Trophoblast cell (in vitro differentiated cells and primary cell): ENCODE measurements at regions not wholly inside any gene's neighbourhood (a gene's known extent, or its start where the extent isn't known, plus 50 kb on each side); places are given as distances from the start of the nearest gene placed in this dataset.

Experiments used
- DNase-seq, 2 donors: peaks; one replicate each; pipeline ENCODE4 v3.0.0-alpha.2; 2016
- H2AFZ ChIP-seq: 2 replicates; pipeline ENCODE4 v1.6.1; 2013; ENCODE audit warnings: low read length, moderate library complexity, mild to moderate bottlenecking; ENCODE audit not compliant: insufficient read depth, poor library complexity
- H2AK5ac ChIP-seq: 2 replicates; pipeline ENCODE4 v1.6.1; 2013; ENCODE audit warnings: mild to moderate bottlenecking, low read length
- H2BK120ac ChIP-seq: 2 replicates; pipeline ENCODE4 v1.6.1; 2013; ENCODE audit warnings: low read length, mild to moderate bottlenecking, moderate library complexity; ENCODE audit not compliant: insufficient read depth, poor library complexity
- H2BK12ac ChIP-seq: 2 replicates; pipeline ENCODE4 v1.6.1; 2013; ENCODE audit warnings: mild to moderate bottlenecking, low read length, moderate library complexity
- H2BK5ac ChIP-seq: 2 replicates; pipeline ENCODE4 v1.6.1; 2013; ENCODE audit warnings: low read length, low read depth, moderate library complexity, mild to moderate bottlenecking; ENCODE audit not compliant: poor library complexity
- H3K14ac ChIP-seq: 2 replicates; pipeline ENCODE4 v1.6.1; 2013; ENCODE audit warnings: mild to moderate bottlenecking, low read length
- H3K18ac ChIP-seq: 2 replicates; pipeline ENCODE4 v1.6.1; 2013; ENCODE audit warnings: mild to moderate bottlenecking, low read length
- H3K23ac ChIP-seq: 2 replicates; pipeline ENCODE4 v1.6.1; 2013; ENCODE audit warnings: low read length
- H3K27ac ChIP-seq: 2 replicates; pipeline ENCODE4 v1.5.1; 2013; ENCODE audit warnings: low read depth, mild to moderate bottlenecking, inconsistent platforms, low read length, moderate library complexity
- H3K27me3 ChIP-seq: 2 replicates; pipeline ENCODE4 v1.6.1; 2013; ENCODE audit warnings: inconsistent platforms, mild to moderate bottlenecking, low read length, moderate library complexity; ENCODE audit not compliant: insufficient read depth
- H3K36me3 ChIP-seq, 2 experiments: 1 replicate in 1 of 2; 2 replicates in 1 of 2; pipeline ENCODE4 v1.6.1; 2013; ENCODE audit warnings: low read length in 2 of 2, mild to moderate bottlenecking in 2 of 2, moderate library complexity in 1 of 2; ENCODE audit not compliant: insufficient read depth in 2 of 2, control insufficient read depth in 1 of 2
- H3K4ac ChIP-seq: 2 replicates; pipeline ENCODE4 v1.6.1; 2013; ENCODE audit warnings: low read depth, mild to moderate bottlenecking, low read length, moderate library complexity
- H3K4me1 ChIP-seq, 2 experiments: 1 replicate in 1 of 2; 2 replicates in 1 of 2; pipeline ENCODE4 v1.6.1; 2013; ENCODE audit warnings: low read length in 2 of 2, mild to moderate bottlenecking in 2 of 2, moderate library complexity in 1 of 2; ENCODE audit not compliant: insufficient read depth in 2 of 2, control insufficient read depth in 1 of 2
- H3K4me2 ChIP-seq: 2 replicates; pipeline ENCODE4 v1.6.1; 2013; ENCODE audit warnings: inconsistent platforms, mild to moderate bottlenecking, low read length, moderate library complexity
- H3K4me3 ChIP-seq: 2 replicates; pipeline ENCODE4 v1.5.1; 2013; ENCODE audit warnings: mild to moderate bottlenecking, low read depth, low read length, inconsistent platforms
- H3K79me1 ChIP-seq: one replicate; pipeline ENCODE4 v1.6.1; 2013; ENCODE audit warnings: low read length
- H3K79me2 ChIP-seq: 2 replicates; pipeline ENCODE4 v1.6.1; 2013; ENCODE audit warnings: low read length, mild to moderate bottlenecking; ENCODE audit not compliant: control insufficient read depth, insufficient read depth, poor library complexity
- H3K9ac ChIP-seq: 2 replicates; pipeline ENCODE4 v1.6.1; 2013; ENCODE audit warnings: mild to moderate bottlenecking, low read length
- H3K9me3 ChIP-seq: 2 replicates; pipeline ENCODE4 v1.6.1; 2013; ENCODE audit warnings: low read depth, mild to moderate bottlenecking, control low read depth, inconsistent platforms, low read length; ENCODE audit not compliant: insufficient read depth
- H4K12ac ChIP-seq: 2 replicates; pipeline ENCODE4 v1.6.1; 2013; ENCODE audit warnings: low read depth, mild to moderate bottlenecking, low read length, moderate library complexity
- H4K8ac ChIP-seq: 2 replicates; pipeline ENCODE4 v1.6.1; 2013; ENCODE audit warnings: low read depth, mild to moderate bottlenecking, low read length, moderate library complexity
- H4K91ac ChIP-seq: one replicate; pipeline ENCODE4 v1.6.1; 2013; ENCODE audit warnings: low read depth, mild to moderate bottlenecking, low read length, moderate library complexity
- WGBS: extraction: QIAGEN DNeasy Blood & Tissue Kit; methylation state at CpG from one replicate; pipeline ENCODE4 v1.1.7; 2013; ENCODE audit warnings: missing lambda C conversion rate; ENCODE audit not compliant: insufficient read length, insufficient coverage; ENCODE audit errors: extremely low coverage; 5-methylcytosine and 5-hydroxymethylcytosine counted together

DNA sequence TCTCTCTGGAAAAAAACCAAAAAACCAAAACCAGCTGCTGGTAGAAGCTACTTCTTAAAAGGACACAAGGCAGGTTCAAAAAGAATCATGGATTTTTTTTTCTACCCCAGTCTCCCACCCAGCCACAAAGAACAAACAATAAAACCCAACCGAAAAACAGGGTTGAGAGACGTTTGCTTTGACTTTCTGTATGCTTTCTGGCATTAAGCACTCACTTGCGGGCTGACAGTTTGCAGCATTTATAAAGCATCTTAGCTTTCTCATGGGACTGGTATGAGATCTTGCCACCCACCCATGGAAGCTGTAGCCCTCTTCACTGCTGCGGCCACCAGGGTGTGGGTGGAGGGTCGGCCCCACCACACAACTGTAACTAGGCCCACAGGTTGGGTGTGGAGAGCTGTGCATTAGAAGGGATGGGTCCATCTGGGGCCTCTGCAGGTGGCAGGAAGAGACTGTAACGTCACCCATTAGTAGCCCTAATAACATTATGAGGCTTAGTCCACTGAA lies 165.7 kb downstream of the RHOU start:
- Histone ChIP-seq H3K79me1 (peaks cover 6% of the 10 kb centered on the region), H4K12ac (no peak overlapping the region), H4K91ac (peak overlapping the region; percentile 55), H2BK120ac (no peak overlapping the region), H2BK12ac (no peak overlapping the region), H3K9ac (no peak overlapping the region), H3K23ac (no peak overlapping the region), H3K4ac (no peak overlapping the region), H3K4me1 (peaks cover 22 to 29% of the 10 kb centered on the region in 2 experiments), H2BK5ac (no peak overlapping the region), H3K27ac (no peak overlapping the region), H4K8ac (no peak overlapping the region), H2AK5ac (no peak overlapping the region), H3K4me2 (no peak overlapping the region), H2AFZ (no peak overlapping the region), H3K4me3 (no peak overlapping the region), H3K18ac (no peak overlapping the region), H3K36me3 (no peaks in the 10 kb centered on the region), H3K79me2 (no peaks in the 10 kb centered on the region), H3K27me3 (no peaks in the 10 kb centered on the region), H3K9me3 (no peaks in the 10 kb centered on the region), H3K14ac (no peak overlapping the region)
- no peak for DNase-seq
- no CpG with 5 or more reads among the region's 6 CpGs for WGBS

GRCh38 chr1:228901936-228902681 lies 166.8 kb downstream of the RHOU start:
- Histone ChIP-seq H3K14ac (no peak overlapping the region), H3K79me1 (peaks cover 8% of the 10 kb centered on the region), H3K4me1 (peaks cover 22 to 29% of the 10 kb centered on the region in 2 experiments), H2AFZ (no peak overlapping the region), H3K4me3 (no peak overlapping the region), H4K91ac (peak overlapping the region; percentile 34), H3K36me3 (no peaks in the 10 kb centered on the region), H4K8ac (no peak overlapping the region), H2AK5ac (no peak overlapping the region), H3K27me3 (no peaks in the 10 kb centered on the region), H3K9me3 (no peaks in the 10 kb centered on the region), H3K27ac (no peak overlapping the region), H2BK120ac (no peak overlapping the region), H3K79me2 (no peaks in the 10 kb centered on the region), H3K18ac (no peak overlapping the region), H2BK12ac (no peak overlapping the region), H3K4me2 (no peak overlapping the region), H2BK5ac (no peak overlapping the region), H4K12ac (no peak overlapping the region), H3K4ac (no peak overlapping the region), H3K9ac (no peak overlapping the region), H3K23ac (no peak overlapping the region)
- no peak for DNase-seq
- no CpG with 5 or more reads among the region's 5 CpGs for WGBS

DNA sequence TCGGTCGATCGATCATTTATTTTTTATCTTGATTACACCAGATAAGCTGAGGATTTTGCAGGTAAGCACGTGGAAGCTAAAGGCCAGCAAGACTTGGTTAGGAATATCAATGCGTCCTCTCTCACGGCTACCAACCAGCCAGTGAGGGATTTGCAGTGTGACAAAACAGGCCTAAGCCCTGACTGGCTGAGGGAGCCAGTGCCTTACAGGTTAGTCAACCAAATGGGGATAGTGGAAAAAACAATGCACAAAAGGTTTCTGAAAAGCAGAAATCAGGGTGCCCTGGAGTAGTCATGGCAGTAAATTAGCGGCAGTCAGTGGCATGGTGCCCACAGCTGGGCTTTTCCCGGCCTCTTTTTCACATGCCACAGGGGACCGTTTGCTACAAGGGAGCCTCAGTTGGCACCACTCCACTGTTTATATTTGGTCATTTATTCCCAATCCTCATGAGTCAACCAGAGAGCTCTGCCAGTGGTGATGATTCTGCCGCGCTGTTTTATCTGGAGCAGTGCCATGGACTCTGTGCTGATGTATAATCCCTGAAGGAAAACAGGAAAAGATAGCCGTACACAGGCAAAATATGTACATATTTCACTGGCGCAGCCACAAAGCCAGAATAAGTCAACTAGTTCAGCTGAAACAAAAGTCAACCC lies 167.6 kb downstream of the RHOU start:
- Histone ChIP-seq H2AK5ac (no peak overlapping the region), H2BK120ac (no peak overlapping the region), H3K79me1 (peaks cover 8% of the 10 kb centered on the region), H3K36me3 (no peaks in the 10 kb centered on the region), H4K8ac (no peak overlapping the region), H3K27me3 (no peaks in the 10 kb centered on the region), H2BK12ac (no peak overlapping the region), H3K14ac (no peak overlapping the region), H3K27ac (no peak overlapping the region), H3K79me2 (no peaks in the 10 kb centered on the region), H2BK5ac (no peak overlapping the region), H3K18ac (no peak overlapping the region), H4K91ac (peak overlapping the region; percentile 12), H3K23ac (no peak overlapping the region), H3K9me3 (no peaks in the 10 kb centered on the region), H3K9ac (no peak overlapping the region), H3K4me1 (peaks cover 22 to 29% of the 10 kb centered on the region in 2 experiments), H2AFZ (no peak overlapping the region), H3K4me3 (no peak overlapping the region), H3K4me2 (no peak overlapping the region), H4K12ac (no peak overlapping the region), H3K4ac (no peak overlapping the region)
- no peak for DNase-seq
- no CpG with 5 or more reads among the region's 13 CpGs for WGBS

GRCh38 chr1:228903434-228904071 lies 168.3 kb downstream of the RHOU start:
- no peak overlapping the region for H4K8ac ChIP-seq
- no peak overlapping the region for H3K4me2 ChIP-seq
- no peaks in the 10 kb centered on the region for H3K36me3 ChIP-seq
- H3K14ac ChIP-seq: no peak overlapping the region
- no peak overlapping the region for H3K4ac ChIP-seq
- peaks cover 19 to 25% of the 10 kb centered on the region in 2 experiments for H3K4me1 ChIP-seq
- H2BK120ac ChIP-seq: peak overlapping the region; percentile 43
- no peak overlapping the region for H3K9ac ChIP-seq
- H3K18ac ChIP-seq: no peak overlapping the region
- no peaks in the 10 kb centered on the region for H3K79me2 ChIP-seq
- no peak overlapping the region for H3K4me3 ChIP-seq
- H2AK5ac ChIP-seq: no peak overlapping the region
- no CpG with 5 or more reads among the region's 9 CpGs for WGBS
- DNase-seq: no peak
- H3K23ac ChIP-seq: no peak overlapping the region
- H3K79me1 ChIP-seq: peaks cover 6% of the 10 kb centered on the region
- H4K91ac ChIP-seq: no peak overlapping the region
- no peak overlapping the region for H4K12ac ChIP-seq
- no peak overlapping the region for H3K27ac ChIP-seq
- no peaks in the 10 kb centered on the region for H3K27me3 ChIP-seq
- peak overlapping the region; percentile 28 for H2BK12ac ChIP-seq
- H3K9me3 ChIP-seq: no peaks in the 10 kb centered on the region
- no peak overlapping the region for H2AFZ ChIP-seq
- H2BK5ac ChIP-seq: no peak overlapping the region
